K562 (cell line): ENCODE measurements at regions not wholly inside any gene's neighbourhood (a gene's known extent, or its start where the extent isn't known, plus 50 kb on each side); places are given as distances from the start of the nearest gene placed in this dataset.

ENCODE experiments used
- ATAC-seq: fragments of 200-7000 bp; cut with Tn5 transposase; 3 replicates; pipeline ENCODE4 v1.9.1; 2020; ENCODE audit warnings: moderate library complexity
- BruUV-seq: library from RNA; stranded (reverse); fragments of 400-500 nt; replicated peaks from 2 replicates; lab custom pipeline; 2021; lab: Mats Ljungman, UMichigan
- CTCF ChIA-PET: fragments of 300-600 bp; formaldehyde crosslinking; extraction: SDS; loops from one replicate; lab custom pipeline; 2021; ENCODE audit warnings: low intra/inter-chr PET ratio; lab: Yijun Ruan, JAX
- POLR2A ChIA-PET: fragments of 300-600, 350-650 bp; sonication (Branson Sonifier 250); formaldehyde crosslinking; extraction: SDS; loops from one replicate; lab custom pipeline; 2021; ENCODE audit warnings: antibody characterized with exemption, inconsistent platforms; lab: Yijun Ruan, JAX
- DNase-seq, 4 experiments: peaks; one replicate each; pipeline versions ENCODE4 v3.0.0 to v3.0.0-alpha.2; 2011 to 2018; ENCODE audit warnings: low spot score in 3 of 4, mixed read lengths in 3 of 4; ENCODE audit errors: extremely low read depth in 1 of 4
- FAIRE-seq: peaks from 2 replicates; lab custom pipeline; 2011; peaks lifted over from hg19 to GRCh38; lab: Jason Lieb, UNC
- H2AFZ ChIP-seq: 2 replicates; pipeline ENCODE4 v1.6.0; 2011; ENCODE audit warnings: low read depth, low read length, control low read depth, inconsistent platforms
- H3K27ac ChIP-seq: fragments of 200-600 bp; 3 replicates; pipeline ENCODE4 v1.8.0; 2011; ENCODE audit warnings: low read depth, mild to moderate bottlenecking, control low read depth, inconsistent platforms, low read length, moderate library complexity, mixed read lengths; ENCODE audit errors: extremely low read depth
- H3K27me3 ChIP-seq, 2 experiments: fragments of 300-600 bp in 1 of 2; 2 replicates in 1 of 2; 3 replicates in 1 of 2; pipeline versions ENCODE4 v1.6.0 to v1.8.0; 2011; ENCODE audit warnings: inconsistent platforms in 2 of 2, low read length in 2 of 2, mild to moderate bottlenecking in 1 of 2, mixed read lengths in 1 of 2, moderate library complexity in 1 of 2; ENCODE audit not compliant: control insufficient read depth in 2 of 2, insufficient read depth in 2 of 2
- H3K36me3 ChIP-seq: fragments of 300-600 bp; 3 replicates; pipeline ENCODE4 v1.8.0; 2011; ENCODE audit warnings: mild to moderate bottlenecking, low read length, inconsistent platforms; ENCODE audit not compliant: control insufficient read depth, insufficient read depth
- H3K4me1 ChIP-seq, 2 experiments: fragments of 200-600 bp in 1 of 2; replicated peaks in 1 of 2; 2 replicates in 1 of 2; 3 replicates in 1 of 2; pipeline versions ENCODE4 v1.5.1 to v1.8.0; 2011; ENCODE audit warnings: inconsistent platforms in 2 of 2, low read length in 2 of 2, mild to moderate bottlenecking in 1 of 2, mixed read lengths in 1 of 2, moderate library complexity in 1 of 2; ENCODE audit not compliant: control insufficient read depth in 2 of 2, insufficient read depth in 2 of 2
- H3K4me2 ChIP-seq: 2 replicates; pipeline ENCODE4 v1.6.1; 2011; ENCODE audit warnings: low read length, control low read depth, inconsistent platforms, mixed read lengths; ENCODE audit not compliant: insufficient read depth
- H3K4me3 ChIP-seq: fragments of 200-600 bp; sonication (generic), shearing (Covaris generic); 2 replicates; pipeline ENCODE4 v1.5.1; 2016; ENCODE audit warnings: control low read depth, inconsistent platforms
- H3K79me2 ChIP-seq: fragments of 200-600 bp; 3 replicates; pipeline ENCODE4 v1.8.0; 2011; ENCODE audit warnings: low read length, inconsistent platforms; ENCODE audit not compliant: control insufficient read depth, insufficient read depth
- H3K9ac ChIP-seq, 2 experiments: 2 replicates each; pipeline versions ENCODE4 v1.6.0 to v1.6.1; 2011; ENCODE audit warnings: low read depth in 2 of 2, low read length in 2 of 2, control low read depth in 1 of 2, inconsistent platforms in 1 of 2, mild to moderate bottlenecking in 1 of 2, mixed read lengths in 1 of 2; ENCODE audit not compliant: insufficient read depth in 1 of 2
- H3K9me1 ChIP-seq: one replicate; pipeline ENCODE4 v1.6.0; 2011; ENCODE audit warnings: inconsistent platforms, mild to moderate bottlenecking, low read length, moderate library complexity; ENCODE audit not compliant: control insufficient read depth, insufficient read depth
- H3K9me3 ChIP-seq: replicated peaks from 2 replicates; pipeline ENCODE4 v1.5.1; 2011; ENCODE audit warnings: low read depth, low read length, inconsistent platforms; ENCODE audit not compliant: control insufficient read depth, insufficient read depth
- H4K20me1 ChIP-seq: replicated peaks from 2 replicates; pipeline ENCODE4 v1.6.1; 2011; ENCODE audit warnings: low read length, inconsistent platforms, mixed read lengths; ENCODE audit not compliant: control insufficient read depth, insufficient read depth
- CAMTA2 ChIP-seq: fragments of 250-450 bp; sonication (Bioruptor Pico); conservative IDR thresholded peaks from 2 replicates; pipeline ENCODE4 v1.5.1; 2022
- CBX5 ChIP-seq: IDR thresholded peaks from 2 replicates; pipeline ENCODE4 v1.6.1; 2014; ENCODE audit warnings: low read depth, borderline replicate concordance
- HMG20A ChIP-seq: fragments of 450-650 bp; formaldehyde crosslinking; conservative IDR thresholded peaks from 2 replicates; pipeline ENCODE4 v1.4.0; 2020; ENCODE audit warnings: mild to moderate bottlenecking, mixed read lengths
- HMGXB4 ChIP-seq: sonication (generic); formaldehyde crosslinking; IDR thresholded peaks from 2 replicates; pipeline ENCODE4 v1.8.1; 2023; ENCODE audit warnings: mild to moderate bottlenecking, missing genetic modification reagents
- NR4A1 ChIP-seq, 2 experiments: fragments of 250-450 bp in 1 of 2; fragments of 450-650 bp in 1 of 2; sonication (Bioruptor Pico) in 1 of 2; IDR thresholded peaks; 2 replicates each; pipeline versions ENCODE4 v1.4.0 to v1.6.1; 2016 to 2020; ENCODE audit warnings: mild to moderate bottlenecking in 2 of 2, missing compliant biosample characterization in 1 of 2, missing genetic modification characterization in 1 of 2, moderate library complexity in 1 of 2
- STAT5A ChIP-seq: IDR thresholded peaks from 2 replicates; pipeline ENCODE4 v1.6.1; 2012; ENCODE audit warnings: low read length, inconsistent platforms, borderline replicate concordance
- ZC3H8 ChIP-seq: fragments of 450-650 bp; IDR thresholded peaks from 2 replicates; pipeline ENCODE4 v1.6.1; 2017
- ZNF140 ChIP-seq: fragments of 250-450 bp; sonication (Bioruptor Pico); IDR thresholded peaks from 2 replicates; pipeline ENCODE4 v1.8.0; 2021; ENCODE audit warnings: moderate library complexity, mild to moderate bottlenecking, inconsistent platforms
- ZNF76 ChIP-seq: fragments of 250-450 bp; sonication (Bioruptor Pico); IDR thresholded peaks from 2 replicates; pipeline ENCODE4 v1.4.0; 2020; ENCODE audit warnings: mild to moderate bottlenecking, moderate library complexity, borderline replicate concordance
- WGBS: fragments of 100-300 bp; shearing (Covaris generic); methylation state at CpG from one replicate; pipeline ENCODE4 v1.1.6; 2016; ENCODE audit warnings: low coverage, mixed read lengths; ENCODE audit not compliant: insufficient coverage; ENCODE audit errors: missing lambda C conversion rate; 5-methylcytosine and 5-hydroxymethylcytosine counted together
- in situ Hi-C: fragments of 300-500 bp; cut with MboI; formaldehyde crosslinking; loops from 4 replicates; pipeline ENCODE4 v1.15.0; 2018; ENCODE audit warnings: inconsistent platforms, mixed read lengths
- intact Hi-C: fragments of 100-400 bp; cut with micrococcal nuclease; formaldehyde crosslinking; loops from 2 replicates; pipeline ENCODE4 v1.14.2; 2022

GRCh38 chr2:35125278-35125677 lies 1230.3 kb upstream of the CRIM1 start:
- in situ Hi-C loops (no loop called here), intact Hi-C loops (no loop called here)
- DNase-seq (no peak), FAIRE-seq (no peak), ATAC-seq (no peak)
- no peak overlapping the region for H3K27ac ChIP-seq
- ChIA-PET CTCF (no interaction called here), POLR2A (no interaction called here)
- H3K36me3 ChIP-seq, result no peaks in the 10 kb centered on the region
- H3K79me2 ChIP-seq, result no peaks in the 10 kb centered on the region
- no peak overlapping the region for H3K9ac ChIP-seq
- no TSS peak for BruUV-seq
- TF ChIP-seq CBX5 (no peak), CAMTA2 (no peak), ZNF76 (no peak), HMG20A (CRISPR knock-in tag) (no peak), HMGXB4 (CRISPR knock-in tag) (no peak), ZC3H8 (no peak), ZNF140 (no peak), STAT5A (no peak), NR4A1 (CRISPR knock-in tag; IDR thresholded peaks at IDR 0.05) (no peak), NR4A1 (tag; IDR thresholded peaks at IDR 0.05) (no peak)
- H3K9me3 ChIP-seq, result no peaks in the 10 kb centered on the region; the same call in 1 of the 2 replicates
- no peak overlapping the region for H2AFZ ChIP-seq
- H3K4me1 ChIP-seq, result no peaks in the 10 kb centered on the region
- H3K9me1 ChIP-seq, result no peaks in the 10 kb centered on the region
- 0% methylated on average over 2 of the region's 4 CpGs for WGBS
- no peak overlapping the region for H3K4me3 ChIP-seq
- no peaks in the 10 kb centered on the region for H4K20me1 ChIP-seq
- H3K4me2 ChIP-seq, result no peak overlapping the region
- no peaks in the 10 kb centered on the region for H3K27me3 ChIP-seq
